Neural progenitor cell (in vitro differentiated cells): ENCODE measurements at regions not wholly inside any gene's neighbourhood (a gene's known extent, or its start where the extent isn't known, plus 50 kb on each side); places are given as distances from the start of the nearest gene placed in this dataset.

Source experiments
- EZH2 ChIP-seq: fragments of 200-600 bp; sonication (generic); IDR thresholded peaks from 2 replicates; pipeline ENCODE4 v1.6.1; 2017; ENCODE audit warnings: antibody characterized with exemption, mild to moderate bottlenecking, moderate library complexity
- TF ChIP-seq, protein P1 (sequence below): fragments of 200-600 bp; sonication (generic); IDR thresholded peaks from 2 replicates; pipeline ENCODE4 v1.5.1; 2017; ENCODE audit warnings: antibody characterized with exemption, mild to moderate bottlenecking

- TF ChIP-seq EZH2: no peak
- TF ChIP-seq, protein P1, sequence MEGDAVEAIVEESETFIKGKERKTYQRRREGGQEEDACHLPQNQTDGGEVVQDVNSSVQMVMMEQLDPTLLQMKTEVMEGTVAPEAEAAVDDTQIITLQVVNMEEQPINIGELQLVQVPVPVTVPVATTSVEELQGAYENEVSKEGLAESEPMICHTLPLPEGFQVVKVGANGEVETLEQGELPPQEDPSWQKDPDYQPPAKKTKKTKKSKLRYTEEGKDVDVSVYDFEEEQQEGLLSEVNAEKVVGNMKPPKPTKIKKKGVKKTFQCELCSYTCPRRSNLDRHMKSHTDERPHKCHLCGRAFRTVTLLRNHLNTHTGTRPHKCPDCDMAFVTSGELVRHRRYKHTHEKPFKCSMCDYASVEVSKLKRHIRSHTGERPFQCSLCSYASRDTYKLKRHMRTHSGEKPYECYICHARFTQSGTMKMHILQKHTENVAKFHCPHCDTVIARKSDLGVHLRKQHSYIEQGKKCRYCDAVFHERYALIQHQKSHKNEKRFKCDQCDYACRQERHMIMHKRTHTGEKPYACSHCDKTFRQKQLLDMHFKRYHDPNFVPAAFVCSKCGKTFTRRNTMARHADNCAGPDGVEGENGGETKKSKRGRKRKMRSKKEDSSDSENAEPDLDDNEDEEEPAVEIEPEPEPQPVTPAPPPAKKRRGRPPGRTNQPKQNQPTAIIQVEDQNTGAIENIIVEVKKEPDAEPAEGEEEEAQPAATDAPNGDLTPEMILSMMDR: no peak
These were observed 51.7 kb upstream of the CTPS1 start for GRCh38 chr1:40927781-40928180.
